ENCODE measurements at regions not wholly inside any gene's neighbourhood (a gene's known extent, or its start where the extent isn't known, plus 50 kb on each side); places are given as distances from the start of the nearest gene placed in this dataset.
"Not testable (repeated sequence)": the region's sequence is repeated elsewhere in the genome, so short reads cannot be mapped to it uniquely, and the experiment has no call there.

DNA sequence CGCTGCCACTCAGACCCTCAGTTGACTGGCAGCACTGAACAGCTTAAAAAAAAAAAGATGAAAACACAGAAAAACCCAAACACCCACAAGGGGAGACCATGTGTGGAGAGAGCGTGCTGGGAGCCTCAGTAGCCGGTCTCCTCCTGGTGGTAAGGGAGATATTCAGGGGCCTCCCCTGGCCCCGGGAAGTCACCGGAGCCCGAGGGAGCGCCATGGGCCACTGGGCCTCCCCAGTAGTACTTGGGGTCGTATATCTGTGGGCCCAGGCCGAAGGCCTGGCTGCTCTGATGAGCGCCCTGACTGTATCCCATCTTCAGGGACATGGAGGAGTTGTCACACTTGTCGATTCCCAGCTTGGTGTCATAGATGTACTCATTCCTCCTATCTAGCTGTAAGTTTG is 145.7 kb upstream of the TEKT4 start (continued):
- no peak for TF ChIP-seq EMX1 (CRISPR knock-in tag; IDR thresholded peaks at IDR 0.05)

GRCh38 chr2:94735536-94735935 is 135.7 kb upstream of the TEKT4 start:
- ATAC-seq; H3K27me3 Mint-ChIP-seq (ENCODE audit: low read depth); DNase-seq (ENCODE audit: low spot score); CTCF ChIA-PET; H3K4me1 Mint-ChIP-seq; H3K4me3 Mint-ChIP-seq; POLR2A ChIA-PET; H3K27ac Mint-ChIP-seq: not testable (repeated sequence)
- Mint-ChIP-seq H3K9me3 (peaks cover 35% of the 10 kb centered on the region), H3K36me3 (peaks cover 31% of the 10 kb centered on the region)

- ATAC-seq; H3K27ac Mint-ChIP-seq; POLR2A ChIA-PET; H3K4me3 Mint-ChIP-seq; CTCF ChIA-PET; H3K4me1 Mint-ChIP-seq; DNase-seq (ENCODE audit: low spot score); H3K27me3 Mint-ChIP-seq (ENCODE audit: low read depth): not testable (repeated sequence)
- peaks cover 36% of the 10 kb centered on the region for H3K9me3 Mint-ChIP-seq
- H3K36me3 Mint-ChIP-seq = peaks cover 42% of the 10 kb centered on the region
These were observed 134.1 kb upstream of the TEKT4 start for GRCh38 chr2:94737145-94737544.

- Mint-ChIP-seq H3K9me3 (peaks cover 40% of the 10 kb centered on the region), H3K36me3 (peaks cover 46% of the 10 kb centered on the region)
- H3K27ac Mint-ChIP-seq; ATAC-seq; H3K4me3 Mint-ChIP-seq; POLR2A ChIA-PET; H3K4me1 Mint-ChIP-seq; CTCF ChIA-PET; H3K27me3 Mint-ChIP-seq (ENCODE audit: low read depth); DNase-seq (ENCODE audit: low spot score): not testable (repeated sequence)
These were observed 133.4 kb upstream of the TEKT4 start for GRCh38 chr2:94737736-94738342.

DNA sequence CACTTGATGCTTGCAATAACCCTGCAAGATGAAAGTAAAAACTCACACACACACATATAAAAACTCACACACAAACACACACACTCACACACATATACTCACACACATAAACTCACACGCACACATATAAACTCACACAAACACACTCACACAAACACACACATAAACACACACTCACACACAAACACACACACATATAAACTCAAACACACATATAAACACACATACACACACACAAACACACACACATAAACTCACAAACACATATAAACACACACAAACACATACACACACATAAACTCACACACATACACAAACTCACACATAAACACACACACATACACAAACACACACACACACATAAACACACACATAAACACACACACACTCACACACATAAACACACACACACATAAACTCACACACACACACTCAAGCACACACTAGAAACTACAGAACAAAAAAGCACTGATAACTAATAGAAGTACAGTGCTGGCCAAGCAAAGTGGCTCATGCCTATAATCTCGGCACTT is 117.7 kb upstream of the TEKT4 start:
- no peaks in the 10 kb centered on the region for H3K4me1 Mint-ChIP-seq
- H3K27ac Mint-ChIP-seq = no peak overlapping the region
- ChIA-PET CTCF (no interaction called here), POLR2A (no interaction called here)
- H3K27me3 Mint-ChIP-seq (ENCODE audit: low read depth) = peaks cover 14% of the 10 kb centered on the region
- no peak for ATAC-seq
- no peak for DNase-seq (ENCODE audit: low spot score)
- H3K4me3 Mint-ChIP-seq = no peak overlapping the region
- H3K36me3 Mint-ChIP-seq = peaks cover 70% of the 10 kb centered on the region
- H3K9me3 Mint-ChIP-seq = peaks cover 84% of the 10 kb centered on the region
- no peak for TF ChIP-seq E2F1 (CRISPR knock-in tag; IDR thresholded peaks at IDR 0.05)
- no peak for TF ChIP-seq TEAD4 (CRISPR knock-in tag; IDR thresholded peaks at IDR 0.05)
- no peak for TF ChIP-seq SMAD4 (CRISPR knock-in tag; IDR thresholded peaks at IDR 0.05)
- no peak for TF ChIP-seq ZNF121 (CRISPR knock-in tag; IDR thresholded peaks at IDR 0.05)
- no peak for TF ChIP-seq FOXP1 (CRISPR knock-in tag; IDR thresholded peaks at IDR 0.05; ENCODE audit: borderline replicate concordance)
- no peak for TF ChIP-seq ZSCAN18 (CRISPR knock-in tag; IDR thresholded peaks at IDR 0.05)
- TF ChIP-seq ZNF423 (CRISPR knock-in tag; IDR thresholded peaks at IDR 0.05) = no peak

GRCh38 chr2:94758546-94758945 is 112.7 kb upstream of the TEKT4 start:
- CTCF ChIA-PET = no interaction called here
- no peak overlapping the region for H3K27ac Mint-ChIP-seq
- peaks cover 62% of the 10 kb centered on the region for H3K9me3 Mint-ChIP-seq
- no peak for DNase-seq (ENCODE audit: low spot score)
- H3K36me3 Mint-ChIP-seq = peaks cover 63% of the 10 kb centered on the region
- H3K4me3 Mint-ChIP-seq = no peak overlapping the region
- H3K4me1 Mint-ChIP-seq = no peaks in the 10 kb centered on the region
- peaks cover 11% of the 10 kb centered on the region; the same call in 1 of the 2 replicates for H3K27me3 Mint-ChIP-seq (ENCODE audit: low read depth)
- POLR2A ChIA-PET = no interaction called here
- no peak for ATAC-seq
- TF ChIP-seq ZMAT4 (CRISPR knock-in tag; IDR thresholded peaks at IDR 0.05) = no peak
- TF ChIP-seq ZNF121 (CRISPR knock-in tag; IDR thresholded peaks at IDR 0.05) = no peak
- TF ChIP-seq, protein P1, sequence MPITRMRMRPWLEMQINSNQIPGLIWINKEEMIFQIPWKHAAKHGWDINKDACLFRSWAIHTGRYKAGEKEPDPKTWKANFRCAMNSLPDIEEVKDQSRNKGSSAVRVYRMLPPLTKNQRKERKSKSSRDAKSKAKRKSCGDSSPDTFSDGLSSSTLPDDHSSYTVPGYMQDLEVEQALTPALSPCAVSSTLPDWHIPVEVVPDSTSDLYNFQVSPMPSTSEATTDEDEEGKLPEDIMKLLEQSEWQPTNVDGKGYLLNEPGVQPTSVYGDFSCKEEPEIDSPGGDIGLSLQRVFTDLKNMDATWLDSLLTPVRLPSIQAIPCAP (CRISPR knock-in tag; IDR thresholded peaks at IDR 0.05) = no peak
- no peak for TF ChIP-seq ESRRA (CRISPR knock-in tag; IDR thresholded peaks at IDR 0.05; ENCODE audit: borderline replicate concordance)
- TF ChIP-seq TEAD1 (CRISPR knock-in tag; IDR thresholded peaks at IDR 0.05) = no peak
- no peak for TF ChIP-seq NR2C2 (CRISPR knock-in tag; IDR thresholded peaks at IDR 0.05)
- no peak for TF ChIP-seq JUN (CRISPR knock-in tag; IDR thresholded peaks at IDR 0.05)
- TF ChIP-seq EMX1 (CRISPR knock-in tag; IDR thresholded peaks at IDR 0.05) = no peak
- no peak for TF ChIP-seq ZNF396 (CRISPR knock-in tag; IDR thresholded peaks at IDR 0.05; ENCODE audit: borderline replicate concordance)
- TF ChIP-seq, protein P2, sequence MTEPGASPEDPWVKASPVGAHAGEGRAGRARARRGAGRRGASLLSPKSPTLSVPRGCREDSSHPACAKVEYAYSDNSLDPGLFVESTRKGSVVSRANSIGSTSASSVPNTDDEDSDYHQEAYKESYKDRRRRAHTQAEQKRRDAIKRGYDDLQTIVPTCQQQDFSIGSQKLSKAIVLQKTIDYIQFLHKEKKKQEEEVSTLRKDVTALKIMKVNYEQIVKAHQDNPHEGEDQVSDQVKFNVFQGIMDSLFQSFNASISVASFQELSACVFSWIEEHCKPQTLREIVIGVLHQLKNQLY (CRISPR knock-in tag; IDR thresholded peaks at IDR 0.05) = no peak
- TF ChIP-seq USF1 (CRISPR knock-in tag; IDR thresholded peaks at IDR 0.05) = no peak
- TF ChIP-seq ZNF317 (CRISPR knock-in tag; IDR thresholded peaks at IDR 0.05; ENCODE audit: borderline replicate concordance, low read depth) = no peak
- TF ChIP-seq MXD4 (CRISPR knock-in tag; IDR thresholded peaks at IDR 0.05; ENCODE audit: borderline replicate concordance) = no peak
- TF ChIP-seq ZNF416 (CRISPR knock-in tag; IDR thresholded peaks at IDR 0.05) = no peak

Measured in WTC11 (cell line).